D721Med (cell line): ENCODE measurements at regions not wholly inside any gene's neighbourhood (a gene's known extent, or its start where the extent isn't known, plus 50 kb on each side); places are given as distances from the start of the nearest gene placed in this dataset.

Source experiments
- DNase-seq: peaks from one replicate; pipeline ENCODE4 v3.0.0; 2011; ENCODE audit warnings: low spot score; ENCODE audit not compliant: insufficient read length
- FAIRE-seq: peaks from 2 replicates; lab custom pipeline; 2011; peaks lifted over from hg19 to GRCh38; lab: Jason Lieb, UNC
- CTCF ChIP-seq: IDR thresholded peaks from 2 replicates; pipeline ENCODE4 v1.5.1; 2012; ENCODE audit warnings: mild to moderate bottlenecking, control low read depth; ENCODE audit not compliant: insufficient read depth; ENCODE audit errors: missing control alignments

- no peak for FAIRE-seq
- DNase-seq = no peak
- TF ChIP-seq CTCF = no peak
These were observed 278.5 kb upstream of the HTR2A start for GRCh38 chr13:47175172-47175866.

- FAIRE-seq (no peak), DNase-seq (no peak)
- no peak for TF ChIP-seq CTCF
These were observed 274.1 kb upstream of the HTR2A start for GRCh38 chr13:47170971-47171370.

DNA sequence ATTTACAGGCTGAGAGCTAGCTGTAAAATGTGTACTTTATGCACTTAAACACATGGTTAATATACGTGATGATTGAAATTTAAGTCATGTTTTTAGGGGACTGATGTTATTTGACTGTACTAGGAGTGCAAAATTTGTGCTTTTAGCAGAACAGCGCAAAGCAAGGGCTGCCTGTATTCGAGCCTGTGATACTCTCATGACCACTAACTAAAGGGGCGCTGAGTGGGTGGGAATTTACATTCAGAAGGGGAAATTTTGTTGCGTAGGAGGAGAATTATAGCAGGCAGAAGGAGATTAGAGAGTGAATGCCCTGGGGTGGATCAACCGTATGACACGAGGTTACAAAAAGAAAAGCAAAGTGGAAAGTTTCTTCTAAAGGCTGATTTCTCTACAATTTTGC lies 271.8 kb upstream of the HTR2A start:
- DNase-seq = no peak
- no peak for FAIRE-seq
- no peak for TF ChIP-seq CTCF

- no peak for TF ChIP-seq CTCF
- DNase-seq = no peak
- no peak for FAIRE-seq
These were observed 271.2 kb upstream of the HTR2A start for GRCh38 chr13:47168066-47168465.

- TF ChIP-seq CTCF = no peak
- FAIRE-seq = no peak
- no peak for DNase-seq
These were observed 269.5 kb upstream of the HTR2A start for GRCh38 chr13:47166336-47166735.

DNA sequence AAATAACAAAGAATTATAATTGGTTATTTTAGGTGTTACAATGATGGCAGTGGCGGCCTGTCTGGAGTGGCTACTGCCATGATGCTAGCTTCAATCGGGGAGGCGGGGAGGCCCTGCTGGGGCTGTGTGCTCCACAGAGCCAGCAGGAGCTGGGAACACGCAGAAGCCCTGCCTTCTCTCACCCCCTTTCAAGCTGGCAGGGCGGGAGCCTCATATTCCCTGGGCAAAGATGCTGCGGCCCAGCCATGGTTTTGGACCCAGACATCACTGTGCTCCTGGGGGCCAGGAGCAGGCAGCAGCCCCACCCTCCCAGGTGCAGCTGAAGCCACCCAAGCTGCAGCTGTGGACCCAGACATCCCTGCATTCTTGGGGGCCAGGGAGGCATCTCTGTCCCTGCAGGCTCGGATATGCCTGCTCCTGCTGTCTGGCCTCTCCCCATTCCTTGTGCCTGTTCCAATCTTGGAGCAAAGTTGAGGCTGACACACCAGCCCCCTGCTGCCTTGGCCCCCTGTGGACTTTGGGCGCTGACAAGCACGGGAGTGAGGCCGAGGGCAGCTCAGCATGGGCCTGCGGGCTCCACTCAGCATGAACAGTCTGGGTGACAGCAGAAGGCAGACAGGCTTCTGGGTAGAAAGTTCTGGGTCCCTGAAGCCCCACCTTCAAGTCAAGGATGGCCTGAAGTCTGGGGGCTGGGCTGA lies 263.1 kb upstream of the HTR2A start:
- TF ChIP-seq CTCF = no peak
- DNase-seq (no peak), FAIRE-seq (no peak)

GRCh38 chr13:47158593-47158992 lies 261.7 kb upstream of the HTR2A start:
- no peak for FAIRE-seq
- DNase-seq = no peak

More at GRCh38 chr13:47158593-47158992, 261.7 kb upstream of the HTR2A start:
- no peak for TF ChIP-seq CTCF
